Liver (tissue), 7 donors: ENCODE measurements at regions not wholly inside any gene's neighbourhood (a gene's known extent, or its start where the extent isn't known, plus 50 kb on each side); places are given as distances from the start of the nearest gene placed in this dataset.

Experiments
- DNase-seq: peaks from one replicate; pipeline ENCODE4 v3.0.0-alpha.2; 2017; ENCODE audit warnings: low spot score
- H3K27ac ChIP-seq, 2 donors: one replicate each; pipeline ENCODE4 v1.7.0; 2013; ENCODE audit warnings: inconsistent platforms in 2 of 2, low read length in 2 of 2, control low read depth in 1 of 2, low read depth in 1 of 2, mild to moderate bottlenecking in 1 of 2
- H3K27me3 ChIP-seq, 4 donors: one replicate each; pipeline versions ENCODE4 v1.6.1 to v1.7.0; 2013; ENCODE audit warnings: low read length in 3 of 4, inconsistent platforms in 1 of 4, mild to moderate bottlenecking in 1 of 4, moderate library complexity in 1 of 4; ENCODE audit not compliant: control insufficient read depth in 4 of 4, insufficient read depth in 4 of 4
- H3K36me3 ChIP-seq, 4 donors: one replicate each; pipeline versions ENCODE4 v1.6.1 to v1.7.0; 2013; ENCODE audit warnings: low read length in 3 of 4, mild to moderate bottlenecking in 3 of 4, low read depth in 1 of 4, moderate library complexity in 1 of 4; ENCODE audit not compliant: control insufficient read depth in 4 of 4, insufficient read depth in 3 of 4
- H3K4me1 ChIP-seq, 4 donors: one replicate each; pipeline versions ENCODE4 v1.6.1 to v1.7.0; 2013; ENCODE audit warnings: low read length in 3 of 4, mild to moderate bottlenecking in 3 of 4, moderate library complexity in 1 of 4; ENCODE audit not compliant: control insufficient read depth in 4 of 4, insufficient read depth in 4 of 4
- H3K4me3 ChIP-seq, 3 donors: one replicate each; pipeline versions ENCODE4 v1.6.1 to v1.7.0; 2013; ENCODE audit warnings: low read length in 3 of 3, control low read depth in 1 of 3, low read depth in 1 of 3, mild to moderate bottlenecking in 1 of 3
- H3K9ac ChIP-seq, 2 donors: one replicate each; pipeline ENCODE4 v1.7.0; 2013; ENCODE audit warnings: low read length in 2 of 2, mild to moderate bottlenecking in 2 of 2, moderate library complexity in 2 of 2, control low read depth in 1 of 2, low read depth in 1 of 2
- H3K9me3 ChIP-seq, 4 donors: one replicate each; pipeline versions ENCODE4 v1.6.1 to v1.7.0; 2013; ENCODE audit warnings: low read length in 3 of 4; ENCODE audit not compliant: control insufficient read depth in 4 of 4
- EGR1 ChIP-seq, 2 donors: IDR thresholded peaks; 2 replicates each; pipeline ENCODE4 v1.6.1; 2016 to 2018; ENCODE audit warnings: antibody characterized with exemption in 2 of 2, low read depth in 2 of 2
- FOXA1 ChIP-seq: IDR thresholded peaks from 2 replicates; pipeline ENCODE4 v1.6.1; 2016; ENCODE audit warnings: antibody characterized with exemption
- GABPA ChIP-seq, 2 donors: IDR thresholded peaks in 1 of 2; conservative IDR thresholded peaks in 1 of 2; 2 replicates each; pipeline ENCODE4 v1.6.1; 2016; ENCODE audit warnings: antibody characterized with exemption in 2 of 2, mild to moderate bottlenecking in 1 of 2, moderate library complexity in 1 of 2
- HNF4A ChIP-seq, 2 donors: conservative IDR thresholded peaks; 2 replicates each; pipeline ENCODE4 v1.6.1; 2016; ENCODE audit warnings: antibody characterized with exemption in 2 of 2, mild to moderate bottlenecking in 2 of 2
- HNF4G ChIP-seq: IDR thresholded peaks from 2 replicates; pipeline ENCODE4 v1.6.1; 2016; ENCODE audit warnings: antibody characterized with exemption
- JUND ChIP-seq, 2 donors: IDR thresholded peaks; 2 replicates each; pipeline ENCODE4 v1.6.1; 2016; ENCODE audit warnings: antibody characterized with exemption in 2 of 2
- RAD21 ChIP-seq, 2 donors: IDR thresholded peaks; 2 replicates each; pipeline ENCODE4 v1.6.1; 2016; ENCODE audit warnings: antibody characterized with exemption in 2 of 2, mild to moderate bottlenecking in 2 of 2
- RXRA ChIP-seq, 2 donors: IDR thresholded peaks; 2 replicates each; pipeline ENCODE4 v1.6.1; 2017 to 2018; ENCODE audit warnings: antibody characterized with exemption in 2 of 2, mild to moderate bottlenecking in 1 of 2
- SP1 ChIP-seq: IDR thresholded peaks from 2 replicates; pipeline ENCODE4 v1.6.1; 2018; ENCODE audit warnings: antibody characterized with exemption, mild to moderate bottlenecking
- YY1 ChIP-seq: IDR thresholded peaks from 2 replicates; pipeline ENCODE4 v1.6.1; 2016; ENCODE audit warnings: antibody characterized with exemption, mild to moderate bottlenecking
- WGBS: extraction: QIAGEN DNeasy Blood & Tissue Kit; methylation state at CpG from one replicate; pipeline ENCODE4 v1.1.7; 2013; 5-methylcytosine and 5-hydroxymethylcytosine counted together
- TF ChIP-seq, protein P1 (sequence below): IDR thresholded peaks from 2 replicates; pipeline ENCODE4 v1.6.1; 2016; ENCODE audit warnings: antibody characterized with exemption
- TF ChIP-seq, protein P2 (sequence below): IDR thresholded peaks from 2 replicates; pipeline ENCODE4 v1.6.1; 2016; ENCODE audit warnings: antibody characterized with exemption
- TF ChIP-seq, protein P3 (sequence below): IDR thresholded peaks from 2 replicates; pipeline ENCODE4 v1.6.1; 2016; ENCODE audit warnings: antibody characterized with exemption, mild to moderate bottlenecking
- TF ChIP-seq, protein P4 (sequence below): IDR thresholded peaks from 2 replicates; pipeline ENCODE4 v1.6.1; 2016; ENCODE audit warnings: antibody characterized with exemption
- donor health status: healthy.
- donor health status: healthy.
- donor health status: healthy.
- donor health status: healthy.

DNA sequence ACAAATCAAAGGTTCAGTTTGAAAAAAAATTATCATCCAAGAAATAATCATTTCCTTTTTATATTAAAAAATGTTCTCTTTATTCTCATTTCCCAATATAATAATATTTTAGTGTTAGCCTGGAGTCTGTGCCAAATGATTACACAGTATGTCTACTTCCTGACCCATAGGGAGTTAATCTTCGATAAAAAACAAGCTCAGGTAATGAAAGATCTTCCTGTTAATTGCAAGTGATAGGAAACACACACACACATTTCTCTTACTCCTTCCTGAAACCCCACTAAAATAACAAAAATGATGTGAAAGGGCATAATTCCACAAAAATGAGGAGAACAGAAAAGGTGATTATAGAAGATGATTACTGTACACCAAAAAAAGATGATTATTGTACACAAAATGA lies 123.5 kb upstream of the CXADR start:
- 71% methylated on average over 1 of the region's 1 CpG for WGBS
- no peak for DNase-seq
- Histone ChIP-seq H3K4me3 (no peak overlapping the region), H3K4me1 (no peaks in the 10 kb centered on the region), H3K9me3 (no peaks in the 10 kb centered on the region), H3K9ac (no peak overlapping the region), H3K36me3 (no peaks in the 10 kb centered on the region), H3K27me3 (no peaks in the 10 kb centered on the region), H3K27ac (no peak overlapping the region)
- TF ChIP-seq HNF4G (no peak), FOXA1 (no peak), HNF4A (conservative IDR thresholded peaks at IDR 0.05) (no peak), EGR1 (IDR thresholded peaks at IDR 0.05; ENCODE audit: low read depth in 2 of 2) (no peak), RXRA (IDR thresholded peaks at IDR 0.05) (no peak), GABPA (IDR thresholded peaks at IDR 0.05 in 1 of 2, conservative IDR thresholded peaks at IDR 0.05 in 1 of 2) (no peak), YY1 (no peak), RAD21 (IDR thresholded peaks at IDR 0.05) (no peak)
- TF ChIP-seq, protein P1, sequence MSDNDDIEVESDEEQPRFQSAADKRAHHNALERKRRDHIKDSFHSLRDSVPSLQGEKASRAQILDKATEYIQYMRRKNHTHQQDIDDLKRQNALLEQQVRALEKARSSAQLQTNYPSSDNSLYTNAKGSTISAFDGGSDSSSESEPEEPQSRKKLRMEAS = no peak
- TF ChIP-seq, protein P2, sequence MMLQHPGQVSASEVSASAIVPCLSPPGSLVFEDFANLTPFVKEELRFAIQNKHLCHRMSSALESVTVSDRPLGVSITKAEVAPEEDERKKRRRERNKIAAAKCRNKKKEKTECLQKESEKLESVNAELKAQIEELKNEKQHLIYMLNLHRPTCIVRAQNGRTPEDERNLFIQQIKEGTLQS = no peak

DNA sequence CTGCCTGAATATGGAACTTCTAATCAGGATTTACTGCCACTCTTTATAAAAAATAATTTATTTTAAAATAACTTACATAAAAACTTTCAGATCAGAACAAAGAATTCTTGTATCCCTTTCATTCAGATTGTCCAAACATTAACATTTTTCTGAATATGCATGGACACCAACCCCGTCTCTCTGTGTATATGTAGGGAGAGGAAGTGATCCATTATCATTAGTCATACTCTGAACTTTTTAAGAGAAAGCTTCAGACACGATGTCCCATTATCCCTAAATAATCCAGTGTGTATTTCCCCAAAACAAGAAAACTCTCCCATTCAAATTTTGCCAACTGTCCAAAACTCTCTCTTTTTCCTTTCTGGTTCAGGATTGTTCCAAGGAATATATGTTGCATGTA lies 122.3 kb upstream of the CXADR start:
- H3K27me3 ChIP-seq = no peaks in the 10 kb centered on the region
- no peaks in the 10 kb centered on the region for H3K4me1 ChIP-seq
- no peaks in the 10 kb centered on the region for H3K9me3 ChIP-seq
- whole genome bisulfite sequencing = 79% methylated on average over 2 of the region's 2 CpGs
- no peak overlapping the region for H3K27ac ChIP-seq
- H3K36me3 ChIP-seq = no peaks in the 10 kb centered on the region
- no peak overlapping the region for H3K9ac ChIP-seq
- TF ChIP-seq YY1 (no peak), RXRA (IDR thresholded peaks at IDR 0.05) (no peak), JUND (IDR thresholded peaks at IDR 0.05) (no peak)
- TF ChIP-seq, protein P3, sequence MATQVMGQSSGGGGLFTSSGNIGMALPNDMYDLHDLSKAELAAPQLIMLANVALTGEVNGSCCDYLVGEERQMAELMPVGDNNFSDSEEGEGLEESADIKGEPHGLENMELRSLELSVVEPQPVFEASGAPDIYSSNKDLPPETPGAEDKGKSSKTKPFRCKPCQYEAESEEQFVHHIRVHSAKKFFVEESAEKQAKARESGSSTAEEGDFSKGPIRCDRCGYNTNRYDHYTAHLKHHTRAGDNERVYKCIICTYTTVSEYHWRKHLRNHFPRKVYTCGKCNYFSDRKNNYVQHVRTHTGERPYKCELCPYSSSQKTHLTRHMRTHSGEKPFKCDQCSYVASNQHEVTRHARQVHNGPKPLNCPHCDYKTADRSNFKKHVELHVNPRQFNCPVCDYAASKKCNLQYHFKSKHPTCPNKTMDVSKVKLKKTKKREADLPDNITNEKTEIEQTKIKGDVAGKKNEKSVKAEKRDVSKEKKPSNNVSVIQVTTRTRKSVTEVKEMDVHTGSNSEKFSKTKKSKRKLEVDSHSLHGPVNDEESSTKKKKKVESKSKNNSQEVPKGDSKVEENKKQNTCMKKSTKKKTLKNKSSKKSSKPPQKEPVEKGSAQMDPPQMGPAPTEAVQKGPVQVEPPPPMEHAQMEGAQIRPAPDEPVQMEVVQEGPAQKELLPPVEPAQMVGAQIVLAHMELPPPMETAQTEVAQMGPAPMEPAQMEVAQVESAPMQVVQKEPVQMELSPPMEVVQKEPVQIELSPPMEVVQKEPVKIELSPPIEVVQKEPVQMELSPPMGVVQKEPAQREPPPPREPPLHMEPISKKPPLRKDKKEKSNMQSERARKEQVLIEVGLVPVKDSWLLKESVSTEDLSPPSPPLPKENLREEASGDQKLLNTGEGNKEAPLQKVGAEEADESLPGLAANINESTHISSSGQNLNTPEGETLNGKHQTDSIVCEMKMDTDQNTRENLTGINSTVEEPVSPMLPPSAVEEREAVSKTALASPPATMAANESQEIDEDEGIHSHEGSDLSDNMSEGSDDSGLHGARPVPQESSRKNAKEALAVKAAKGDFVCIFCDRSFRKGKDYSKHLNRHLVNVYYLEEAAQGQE = no peak
- no peak for DNase-seq
- no peak overlapping the region for H3K4me3 ChIP-seq

DNA sequence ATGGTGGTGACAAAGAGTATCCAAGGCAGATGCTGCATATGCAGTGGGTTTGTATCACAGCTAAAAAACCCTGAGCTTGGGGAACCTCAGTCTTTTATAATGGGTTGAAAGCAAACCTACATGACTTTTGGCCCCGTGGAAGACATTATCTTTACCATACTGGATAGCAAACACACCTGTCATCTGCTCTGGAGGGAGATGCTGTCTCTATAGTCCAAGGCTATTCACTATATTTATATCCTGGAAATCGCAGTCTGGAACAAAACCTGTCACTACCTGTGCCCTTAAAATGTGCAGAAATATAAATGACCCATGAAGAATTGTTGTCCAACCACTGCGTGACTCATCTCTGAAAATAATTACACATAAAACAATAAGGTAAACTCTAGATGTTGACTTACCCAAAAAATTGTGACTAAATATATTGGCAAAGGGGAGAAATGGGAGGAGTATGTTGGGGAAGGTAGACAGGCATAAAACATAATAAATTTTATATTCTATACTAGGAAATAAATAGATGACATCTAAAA lies 121.0 kb upstream of the CXADR start:
- Histone ChIP-seq H3K4me1 (no peaks in the 10 kb centered on the region), H3K9me3 (no peaks in the 10 kb centered on the region), H3K27me3 (no peaks in the 10 kb centered on the region), H3K9ac (no peak overlapping the region), H3K27ac (no peak overlapping the region), H3K36me3 (no peaks in the 10 kb centered on the region), H3K4me3 (no peak overlapping the region)
- WGBS = 74% methylated on average over 3 of the region's 3 CpGs
- TF ChIP-seq, protein P4, sequence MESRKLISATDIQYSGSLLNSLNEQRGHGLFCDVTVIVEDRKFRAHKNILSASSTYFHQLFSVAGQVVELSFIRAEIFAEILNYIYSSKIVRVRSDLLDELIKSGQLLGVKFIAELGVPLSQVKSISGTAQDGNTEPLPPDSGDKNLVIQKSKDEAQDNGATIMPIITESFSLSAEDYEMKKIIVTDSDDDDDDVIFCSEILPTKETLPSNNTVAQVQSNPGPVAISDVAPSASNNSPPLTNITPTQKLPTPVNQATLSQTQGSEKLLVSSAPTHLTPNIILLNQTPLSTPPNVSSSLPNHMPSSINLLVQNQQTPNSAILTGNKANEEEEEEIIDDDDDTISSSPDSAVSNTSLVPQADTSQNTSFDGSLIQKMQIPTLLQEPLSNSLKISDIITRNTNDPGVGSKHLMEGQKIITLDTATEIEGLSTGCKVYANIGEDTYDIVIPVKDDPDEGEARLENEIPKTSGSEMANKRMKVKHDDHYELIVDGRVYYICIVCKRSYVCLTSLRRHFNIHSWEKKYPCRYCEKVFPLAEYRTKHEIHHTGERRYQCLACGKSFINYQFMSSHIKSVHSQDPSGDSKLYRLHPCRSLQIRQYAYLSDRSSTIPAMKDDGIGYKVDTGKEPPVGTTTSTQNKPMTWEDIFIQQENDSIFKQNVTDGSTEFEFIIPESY = no peak
- TF ChIP-seq FOXA1 = no peak
- no peak for TF ChIP-seq SP1
- no peak for TF ChIP-seq EGR1 (IDR thresholded peaks at IDR 0.05; ENCODE audit: low read depth in 2 of 2)
- no peak for TF ChIP-seq GABPA (IDR thresholded peaks at IDR 0.05 in 1 of 2, conservative IDR thresholded peaks at IDR 0.05 in 1 of 2)
- TF ChIP-seq, protein P1 = no peak
- no peak for TF ChIP-seq YY1
- DNase-seq = no peak
